IMR-90 (cell line): ENCODE measurements at regions not wholly inside any gene's neighbourhood (a gene's known extent, or its start where the extent isn't known, plus 50 kb on each side); places are given as distances from the start of the nearest gene placed in this dataset.
A peak's percentile ranks its signal among the peaks of the same experiment; 100 is the strongest.

Experiments used
- ATAC-seq: fragments of 200-7000 bp; cut with Tn5 transposase; 2 replicates; pipeline ENCODE4 v1.9.1; 2020; ENCODE audit warnings: low read depth, mild to moderate bottlenecking, moderate library complexity
- BruUV-seq: library from RNA; stranded (reverse); fragments of 400-500 nt; replicated peaks from 2 replicates; lab custom pipeline; 2021; lab: Mats Ljungman, UMichigan
- CTCF ChIA-PET: fragments of 300-600 bp; formaldehyde crosslinking; extraction: SDS; loops from one replicate; lab custom pipeline; 2021; ENCODE audit warnings: antibody characterized with exemption; lab: Yijun Ruan, JAX
- POLR2A ChIA-PET: fragments of 300-600 bp; sonication (Branson Sonifier 250); formaldehyde crosslinking; loops from one replicate; lab custom pipeline; 2022; ENCODE audit warnings: antibody characterized with exemption; ENCODE audit not compliant: unreplicated experiment; lab: Charles Lee
- DNase-seq: peaks from one replicate; pipeline ENCODE4 v3.0.0; 2013
- H2AFZ ChIP-seq: replicated peaks from 2 replicates; pipeline ENCODE3; 2013; ENCODE audit warnings: low read length, mild to moderate bottlenecking; ENCODE audit not compliant: poor library complexity
- H2AK5ac ChIP-seq: 2 replicates; pipeline ENCODE4 v1.6.1; 2013; ENCODE audit warnings: low read depth, low read length, inconsistent platforms
- H2AK9ac ChIP-seq: replicated peaks from 2 replicates; pipeline ENCODE3; 2013; ENCODE audit warnings: mild to moderate bottlenecking, low read depth, low read length, moderate library complexity; ENCODE audit not compliant: poor library complexity
- H2BK120ac ChIP-seq: 2 replicates; pipeline ENCODE4 v1.6.1; 2013; ENCODE audit warnings: low read depth, low read length, inconsistent platforms
- H2BK15ac ChIP-seq: 3 replicates; pipeline ENCODE4 v1.6.1; 2013; ENCODE audit warnings: low read depth, low read length, inconsistent platforms
- H2BK20ac ChIP-seq: 2 replicates; pipeline ENCODE4 v1.6.1; 2013; ENCODE audit warnings: low read depth, mild to moderate bottlenecking, inconsistent platforms, low read length, moderate library complexity
- H2BK5ac ChIP-seq: 2 replicates; pipeline ENCODE4 v1.6.1; 2013; ENCODE audit warnings: mild to moderate bottlenecking, low read depth, low read length, inconsistent platforms; ENCODE audit not compliant: poor library complexity, severe bottlenecking
- H3K14ac ChIP-seq: replicated peaks from 2 replicates; pipeline ENCODE4 v1.6.1; 2013; ENCODE audit warnings: low read depth, low read length, inconsistent platforms
- H3K18ac ChIP-seq: 2 replicates; pipeline ENCODE4 v1.6.1; 2013; ENCODE audit warnings: low read depth, low read length, control low read depth
- H3K23ac ChIP-seq: 2 replicates; pipeline ENCODE4 v1.6.1; 2013; ENCODE audit warnings: low read depth, low read length, inconsistent platforms
- H3K27ac ChIP-seq: 2 replicates; pipeline ENCODE4 v1.5.1; 2013; ENCODE audit warnings: mild to moderate bottlenecking, control low read depth, low read length; ENCODE audit not compliant: insufficient read depth
- H3K27me3 ChIP-seq: 2 replicates; pipeline ENCODE4 v1.6.1; 2013; ENCODE audit warnings: low read length; ENCODE audit not compliant: control insufficient read depth, insufficient read depth
- H3K36me3 ChIP-seq: 2 replicates; pipeline ENCODE4 v1.6.1; 2013; ENCODE audit warnings: low read length, mixed read lengths; ENCODE audit not compliant: control insufficient read depth, insufficient read depth
- H3K4ac ChIP-seq: 2 replicates; pipeline ENCODE4 v1.6.1; 2013; ENCODE audit warnings: low read depth, low read length, inconsistent platforms
- H3K4me1 ChIP-seq: 2 replicates; pipeline ENCODE4 v1.6.1; 2013; ENCODE audit warnings: low read length, mixed read lengths; ENCODE audit not compliant: control insufficient read depth, insufficient read depth
- H3K4me2 ChIP-seq: 2 replicates; pipeline ENCODE4 v1.6.1; 2013; ENCODE audit warnings: low read depth, mild to moderate bottlenecking, control low read depth, low read length, moderate library complexity
- H3K4me3 ChIP-seq: 2 replicates; pipeline ENCODE4 v1.5.1; 2013; ENCODE audit warnings: low read depth, mild to moderate bottlenecking, control low read depth, low read length, moderate library complexity; ENCODE audit not compliant: insufficient read depth
- H3K56ac ChIP-seq: 2 replicates; pipeline ENCODE4 v1.6.1; 2013; ENCODE audit warnings: low read length, inconsistent platforms; ENCODE audit not compliant: insufficient read depth; ENCODE audit errors: extremely low read depth
- H3K79me1 ChIP-seq, 2 experiments: 2 replicates each; pipeline ENCODE4 v1.6.1; 2013; ENCODE audit warnings: low read length in 2 of 2, inconsistent platforms in 1 of 2, low read depth in 1 of 2
- H3K9ac ChIP-seq: 2 replicates; pipeline ENCODE4 v1.6.1; 2013; ENCODE audit warnings: low read depth, low read length, control low read depth
- H3K9me1 ChIP-seq: 2 replicates; pipeline ENCODE4 v1.6.1; 2013; ENCODE audit warnings: low read length, inconsistent platforms; ENCODE audit not compliant: insufficient read depth
- H3K9me3 ChIP-seq: 2 replicates; pipeline ENCODE4 v1.6.1; 2013; ENCODE audit warnings: low read length; ENCODE audit not compliant: control insufficient read depth, insufficient read depth
- H4K20me1 ChIP-seq: 2 replicates; pipeline ENCODE4 v1.6.1; 2013; ENCODE audit warnings: low read length, inconsistent platforms; ENCODE audit not compliant: insufficient read depth
- H4K5ac ChIP-seq: 2 replicates; pipeline ENCODE4 v1.6.1; 2013; ENCODE audit warnings: mild to moderate bottlenecking, low read depth, low read length, control low read depth
- H4K8ac ChIP-seq, 2 experiments: 2 replicates each; pipeline ENCODE4 v1.6.1; 2013; ENCODE audit warnings: low read depth in 2 of 2, low read length in 2 of 2, control low read depth in 1 of 2, inconsistent platforms in 1 of 2
- H4K91ac ChIP-seq: 2 replicates; pipeline ENCODE4 v1.6.1; 2013; ENCODE audit warnings: low read depth, low read length, inconsistent platforms; ENCODE audit not compliant: insufficient read depth
- FOS ChIP-seq: fragments of 150-350 bp; IDR thresholded peaks from 2 replicates; pipeline ENCODE4 v1.6.1; 2016; ENCODE audit warnings: low read depth, low read length
- POLR2A ChIP-seq: IDR thresholded peaks from 2 replicates; pipeline ENCODE4 v1.6.1; 2012; ENCODE audit warnings: mild to moderate bottlenecking, low read depth, low read length
- SMC3 ChIP-seq: fragments of 150-350 bp; IDR thresholded peaks from 2 replicates; pipeline ENCODE4 v1.6.1; 2016; ENCODE audit warnings: low read depth, mild to moderate bottlenecking, antibody characterized with exemption, low read length, moderate library complexity
- WGBS, 2 experiments: methylation state at CpG; one replicate each; pipeline versions ENCODE4 v1.1.5 to v1.1.7; 2013; ENCODE audit warnings: missing lambda C conversion rate in 2 of 2; ENCODE audit not compliant: insufficient read length in 1 of 2; ENCODE audit errors: extremely low coverage in 2 of 2; 5-methylcytosine and 5-hydroxymethylcytosine counted together
- dilution Hi-C: fragments of 300-500 bp; cut with HindIII; formaldehyde crosslinking; loops from one replicate; pipeline ENCODE4 v1.14.3; 2018; ENCODE audit warnings: low sequenced_read_pairs; ENCODE audit not compliant: unreplicated experiment
- in situ Hi-C: fragments of 300-500 bp; cut with MboI; formaldehyde crosslinking; loops from 3 replicates; pipeline ENCODE4 v1.14.3; 2019; ENCODE audit warnings: low sequenced_read_pairs, inconsistent platforms, mixed read lengths
- intact Hi-C: fragments of 100-400 bp; cut with micrococcal nuclease; formaldehyde crosslinking; loops from 2 replicates; pipeline ENCODE4 v1.10.0; 2022

DNA sequence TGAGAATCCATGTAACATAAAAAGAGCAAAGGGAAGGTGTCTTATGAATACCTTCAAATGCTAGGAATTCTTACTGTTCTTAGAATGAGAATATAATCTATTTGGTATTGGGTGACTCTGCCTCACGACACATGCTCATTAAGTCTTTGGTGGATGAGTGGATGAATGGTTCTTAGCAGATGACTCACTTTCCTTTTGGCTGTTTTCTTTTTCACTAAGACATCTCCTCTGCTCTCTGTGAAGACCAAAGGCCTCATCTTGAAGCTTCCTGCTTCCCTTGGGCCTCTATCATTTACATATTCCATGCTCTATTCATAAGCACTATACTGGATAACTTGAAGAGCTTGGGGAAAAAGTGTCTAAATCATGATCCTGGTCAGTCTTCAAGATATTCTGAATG lies 468.1 kb downstream of the SPATA31D1 start:
- H2BK20ac ChIP-seq: no peak overlapping the region
- TF ChIP-seq POLR2A (no peak), FOS (0 out of 2 replicates have a peak, but pooled peaks have one; percentile 5), SMC3 (no peak)
- no peak overlapping the region; the same call in 1 of the 2 replicates for H4K5ac ChIP-seq
- in situ Hi-C loops: no loop called here
- no peak overlapping the region for H2AK5ac ChIP-seq
- no peak overlapping the region for H2BK120ac ChIP-seq
- H4K91ac ChIP-seq: no peak overlapping the region
- H3K9me3 ChIP-seq: no peaks in the 10 kb centered on the region
- H3K18ac ChIP-seq: no peak overlapping the region; the same call in 1 of the 2 replicates
- no peak overlapping the region for H4K8ac ChIP-seq
- peaks cover 2% of the 10 kb centered on the region; the same call in 1 of the 2 replicates for H3K9me1 ChIP-seq
- no peaks in the 10 kb centered on the region for H3K79me1 ChIP-seq
- H2BK5ac ChIP-seq: no peak overlapping the region
- ChIA-PET CTCF (no interaction called here), POLR2A (no interaction called here)
- WGBS, 2 experiments: no CpG with 5 or more reads among the region's 1 CpG
- no peak overlapping the region for H3K23ac ChIP-seq
- no peak overlapping the region for H3K27ac ChIP-seq
- no peak overlapping the region for H3K4ac ChIP-seq
- no peaks in the 10 kb centered on the region for H3K27me3 ChIP-seq
- no peak overlapping the region for H3K4me3 ChIP-seq
- no peak overlapping the region for H2AK9ac ChIP-seq
- H3K14ac ChIP-seq: no peak overlapping the region
- H3K4me2 ChIP-seq: peak overlapping the region; percentile 22; the same call in 1 of the 2 replicates
- dilution Hi-C loops: no loop called here
- BruUV-seq: no TSS peak
- H4K20me1 ChIP-seq: no peaks in the 10 kb centered on the region
- H3K4me1 ChIP-seq: peaks cover 3% of the 10 kb centered on the region; the same call in 1 of the 2 replicates
- no peak overlapping the region for H3K56ac ChIP-seq
- intact Hi-C loops: loop anchor here (5.0 kb wide), 1 partner anchor 474 kb away; no protein-coding TSS in a partner anchor
- H2AFZ ChIP-seq: no peak overlapping the region
- H3K36me3 ChIP-seq: no peaks in the 10 kb centered on the region
- ATAC-seq (peak; percentile 82), DNase-seq (peak; percentile 76)
- H2BK15ac ChIP-seq: no peak overlapping the region
- H3K9ac ChIP-seq: no peak overlapping the region
